ENCODE measurements at regions not wholly inside any gene's neighbourhood (a gene's known extent, or its start where the extent isn't known, plus 50 kb on each side); places are given as distances from the start of the nearest gene placed in this dataset.
"Not testable (repeated sequence)": the region's sequence is repeated elsewhere in the genome, so short reads cannot be mapped to it uniquely, and the experiment has no call there.

DNA sequence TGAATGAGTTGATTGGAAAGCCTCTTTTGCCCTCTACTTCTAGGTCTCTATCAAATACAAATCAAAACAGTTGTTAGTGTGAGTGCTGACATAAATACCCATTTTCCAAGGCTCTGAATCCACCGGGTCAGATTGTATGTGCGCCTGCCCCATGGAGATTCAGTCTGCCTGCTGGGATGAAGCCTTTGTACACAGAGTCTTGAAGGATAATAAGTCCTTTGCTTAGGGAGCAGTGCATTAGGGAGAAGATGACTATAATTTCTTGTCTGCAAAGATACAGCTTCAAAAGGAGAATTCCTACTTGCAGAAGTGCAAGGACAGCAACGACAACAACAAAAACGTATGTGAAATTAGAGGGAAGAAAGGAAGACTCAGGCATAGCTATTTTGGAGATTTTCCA, 90.3 kb upstream of the VRK1 start:
- DNase-seq: peak; percentile 11
- intact Hi-C loops (cut with DNase I): no loop called here
- Histone ChIP-seq H3K27ac (no peak overlapping the region), H3K27me3 (no peaks in the 10 kb centered on the region), H3K4me1 (no peaks in the 10 kb centered on the region), H3K9me3 (no peaks in the 10 kb centered on the region), H3K4me3 (no peak overlapping the region), H3K36me3 (no peaks in the 10 kb centered on the region)
- TF ChIP-seq EP300 (IDR thresholded peaks at IDR 0.05) (no peak), POLR2AphosphoS5 (IDR thresholded peaks at IDR 0.05) (no peak), POLR2A (IDR thresholded peaks at IDR 0.05) (no peak)
- TF ChIP-seq, protein P1, sequence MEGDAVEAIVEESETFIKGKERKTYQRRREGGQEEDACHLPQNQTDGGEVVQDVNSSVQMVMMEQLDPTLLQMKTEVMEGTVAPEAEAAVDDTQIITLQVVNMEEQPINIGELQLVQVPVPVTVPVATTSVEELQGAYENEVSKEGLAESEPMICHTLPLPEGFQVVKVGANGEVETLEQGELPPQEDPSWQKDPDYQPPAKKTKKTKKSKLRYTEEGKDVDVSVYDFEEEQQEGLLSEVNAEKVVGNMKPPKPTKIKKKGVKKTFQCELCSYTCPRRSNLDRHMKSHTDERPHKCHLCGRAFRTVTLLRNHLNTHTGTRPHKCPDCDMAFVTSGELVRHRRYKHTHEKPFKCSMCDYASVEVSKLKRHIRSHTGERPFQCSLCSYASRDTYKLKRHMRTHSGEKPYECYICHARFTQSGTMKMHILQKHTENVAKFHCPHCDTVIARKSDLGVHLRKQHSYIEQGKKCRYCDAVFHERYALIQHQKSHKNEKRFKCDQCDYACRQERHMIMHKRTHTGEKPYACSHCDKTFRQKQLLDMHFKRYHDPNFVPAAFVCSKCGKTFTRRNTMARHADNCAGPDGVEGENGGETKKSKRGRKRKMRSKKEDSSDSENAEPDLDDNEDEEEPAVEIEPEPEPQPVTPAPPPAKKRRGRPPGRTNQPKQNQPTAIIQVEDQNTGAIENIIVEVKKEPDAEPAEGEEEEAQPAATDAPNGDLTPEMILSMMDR (IDR thresholded peaks at IDR 0.05): no peak
- WGBS, 2 donors: 69 to 72% methylated on average over 4 of the region's 4 CpGs

DNA sequence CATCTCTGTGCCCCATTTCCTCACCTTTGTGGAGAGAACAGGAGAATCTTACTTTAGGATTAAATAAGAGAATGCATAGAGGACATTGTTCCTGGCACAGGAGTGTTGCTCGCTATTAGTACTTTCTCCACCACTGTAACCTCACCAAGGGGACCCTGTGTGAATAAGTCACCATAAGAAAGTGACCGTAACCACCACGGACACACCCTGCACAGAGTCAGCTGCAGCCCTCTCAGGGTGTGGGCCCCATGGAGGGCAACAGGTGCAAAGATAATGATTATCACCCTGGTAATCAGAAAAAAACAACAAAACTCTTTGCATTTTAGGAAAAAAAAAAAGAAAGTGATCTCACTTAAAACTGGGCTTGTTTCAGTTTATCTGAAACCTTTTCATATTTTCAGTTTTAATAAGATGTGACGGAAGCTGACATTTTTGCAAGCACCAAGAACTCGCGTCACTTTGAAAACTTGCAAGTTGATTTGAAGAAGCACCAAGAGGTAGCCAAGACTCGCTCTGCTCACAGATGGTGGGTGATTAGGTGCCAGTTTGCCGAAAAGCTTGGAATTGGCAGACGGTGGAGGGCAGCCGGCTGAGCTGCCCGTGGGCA, 87.0 kb upstream of the VRK1 start:
- TF ChIP-seq, protein P1 (IDR thresholded peaks at IDR 0.05): no peak
- no peak for TF ChIP-seq EP300 (IDR thresholded peaks at IDR 0.05)
- no peak for TF ChIP-seq POLR2AphosphoS5 (IDR thresholded peaks at IDR 0.05)
- TF ChIP-seq POLR2A (IDR thresholded peaks at IDR 0.05): no peak
- no peak overlapping the region for H3K4me3 ChIP-seq
- WGBS, 2 donors: 68 to 83% methylated on average over 11 of the region's 11 CpGs
- H3K9me3 ChIP-seq: no peaks in the 10 kb centered on the region
- peaks cover 0 to 15% (median 11%) of the 10 kb centered on the region in 4 donors for H3K4me1 ChIP-seq
- no peak overlapping the region for H3K27ac ChIP-seq
- peak; percentile 4 for DNase-seq
- no peaks in the 10 kb centered on the region for H3K36me3 ChIP-seq
- no peaks in the 10 kb centered on the region for H3K27me3 ChIP-seq
- intact Hi-C loops (cut with DNase I): no loop called here

DNA sequence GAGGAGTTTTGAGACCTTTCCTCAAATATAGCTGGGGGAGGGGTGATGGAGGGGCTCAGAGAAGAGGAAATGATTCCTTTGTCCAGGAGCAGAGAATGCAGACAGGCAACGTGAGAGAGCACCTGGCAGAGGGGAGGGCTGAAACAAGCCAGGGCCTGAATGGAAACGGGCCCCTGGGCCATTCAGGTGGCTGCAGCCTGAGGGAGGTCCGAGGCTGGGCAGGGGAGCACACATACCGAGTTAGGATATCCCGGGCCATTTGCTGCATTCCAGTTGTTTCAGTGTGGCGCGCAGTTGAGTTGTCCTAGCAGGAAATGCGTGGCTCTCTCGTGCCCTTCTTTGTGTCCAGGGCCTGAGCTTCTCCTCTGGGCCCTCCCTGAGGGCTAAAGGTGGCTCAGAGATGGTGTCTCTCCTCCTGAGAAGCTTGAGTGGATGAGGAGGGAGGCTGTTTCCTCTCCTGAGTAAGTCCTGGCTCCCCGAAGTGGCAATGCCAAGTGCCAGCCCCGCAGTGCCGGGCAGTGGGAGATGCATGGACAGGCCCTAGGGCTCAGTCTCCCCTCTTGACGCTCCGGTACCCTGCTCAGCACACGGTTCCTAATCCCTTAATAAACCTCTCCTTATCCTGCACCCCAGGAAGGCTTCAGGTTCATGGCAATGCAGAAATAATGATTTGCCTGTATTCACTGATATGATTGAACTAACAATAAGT, 85.5 kb upstream of the VRK1 start:
- no peak overlapping the region for H3K4me3 ChIP-seq
- TF ChIP-seq EP300 (IDR thresholded peaks at IDR 0.05): no peak
- no peak for TF ChIP-seq POLR2A (IDR thresholded peaks at IDR 0.05)
- TF ChIP-seq, protein P1 (IDR thresholded peaks at IDR 0.05): no peak
- TF ChIP-seq POLR2AphosphoS5 (IDR thresholded peaks at IDR 0.05): no peak
- intact Hi-C loops (cut with DNase I): no loop called here
- H3K4me1 ChIP-seq: peaks cover 0 to 15% (median 11%) of the 10 kb centered on the region in 4 donors
- WGBS, 2 donors: 71 to 80% methylated on average over 15 of the region's 15 CpGs
- H3K9me3 ChIP-seq: no peaks in the 10 kb centered on the region
- peak; percentile 50 for DNase-seq
- H3K36me3 ChIP-seq: no peaks in the 10 kb centered on the region
- no peak overlapping the region for H3K27ac ChIP-seq
- H3K27me3 ChIP-seq: no peaks in the 10 kb centered on the region

DNA sequence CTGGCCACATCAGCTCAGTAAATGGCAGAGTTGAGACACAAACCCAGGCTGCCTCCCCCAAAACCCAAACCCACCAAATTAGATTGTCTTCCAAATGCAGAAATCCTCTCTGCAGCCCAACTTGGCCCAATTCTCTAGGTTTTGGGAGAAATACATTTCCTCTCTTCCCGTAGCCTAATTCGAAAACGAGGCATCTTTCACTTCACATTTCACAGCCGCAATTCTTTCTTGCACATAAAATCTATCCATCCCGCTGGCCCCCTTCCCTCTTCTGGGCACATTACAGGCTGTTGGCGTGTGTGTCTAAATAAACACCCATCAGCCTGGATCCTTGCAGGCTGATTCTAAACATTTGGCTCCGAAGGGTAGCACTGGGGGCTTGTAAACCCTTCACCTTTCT, 83.8 kb upstream of the VRK1 start:
- intact Hi-C loops (cut with DNase I): no loop called here

DNA sequence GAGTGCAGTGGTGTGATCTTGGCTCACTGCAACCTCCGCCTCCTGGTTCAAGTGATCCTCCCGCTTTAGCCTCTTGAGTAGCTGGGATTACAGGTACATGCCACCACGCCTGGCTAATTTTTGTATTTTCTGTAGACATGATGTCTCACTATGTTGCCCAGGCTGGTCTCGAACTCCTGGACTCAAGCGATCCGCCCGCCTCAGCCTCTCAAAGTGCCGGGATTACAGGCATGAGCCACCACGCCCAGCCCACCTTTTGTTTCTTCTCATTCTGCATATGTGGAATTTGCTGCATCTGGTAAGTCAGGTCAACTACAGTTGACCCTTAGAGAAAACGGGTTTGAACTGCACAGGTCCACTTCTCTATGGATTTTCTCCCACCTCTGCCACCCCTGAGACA, 82.6 kb upstream of the VRK1 start:
- H3K9me3 ChIP-seq; H3K27ac ChIP-seq; intact Hi-C loops (cut with DNase I); H3K4me3 ChIP-seq; H3K27me3 ChIP-seq; H3K36me3 ChIP-seq: not testable (repeated sequence)
- peaks cover 0 to 15% (median 11%) of the 10 kb centered on the region in 4 donors for H3K4me1 ChIP-seq
- WGBS, 2 donors: 74 to 85% methylated on average over 10 of the region's 10 CpGs
- DNase-seq: peak; percentile 17

More for the DNA sequence above, 83.8 kb upstream of the VRK1 start:
- Histone ChIP-seq H3K27me3 (no peaks in the 10 kb centered on the region), H3K9me3 (no peaks in the 10 kb centered on the region), H3K36me3 (no peaks in the 10 kb centered on the region), H3K4me3 (no peak overlapping the region), H3K4me1 (peaks cover 0 to 15% (median 11%) of the 10 kb centered on the region in 4 donors), H3K27ac (no peak overlapping the region)
- DNase-seq: peak; percentile 14
- TF ChIP-seq EP300 (IDR thresholded peaks at IDR 0.05): no peak
- 42 to 43% methylated on average over 7 of the region's 7 CpGs for WGBS, 2 donors
